ENCODE measurements at regions not wholly inside any gene's neighbourhood (a gene's known extent, or its start where the extent isn't known, plus 50 kb on each side); places are given as distances from the start of the nearest gene placed in this dataset.

- DNase-seq = no peak
- H3K9me3 ChIP-seq = no peaks in the 10 kb centered on the region
- no peaks in the 10 kb centered on the region for H3K36me3 ChIP-seq
- H3K4me1 ChIP-seq = no peaks in the 10 kb centered on the region
- H3K27ac ChIP-seq = no peak overlapping the region
- intact Hi-C loops (cut with DNase I; ENCODE audit: low total_unique reads) = no loop called here
- TF ChIP-seq CTCF (IDR thresholded peaks at IDR 0.05) = no peak
- H3K4me3 ChIP-seq = no peak overlapping the region
- no peaks in the 10 kb centered on the region for H3K27me3 ChIP-seq
Measured at GRCh38 chr11:98069861-98070260, 950.9 kb upstream of the CNTN5 start.

GRCh38 chr11:98090861-98091505, 929.8 kb upstream of the CNTN5 start:
- H3K4me3 ChIP-seq = no peak overlapping the region
- H3K9me3 ChIP-seq = no peaks in the 10 kb centered on the region
- no peaks in the 10 kb centered on the region for H3K4me1 ChIP-seq
- no peaks in the 10 kb centered on the region for H3K27me3 ChIP-seq
- TF ChIP-seq CTCF (IDR thresholded peaks at IDR 0.05) = no peak
- H3K27ac ChIP-seq = no peak overlapping the region
- no peaks in the 10 kb centered on the region for H3K36me3 ChIP-seq
- intact Hi-C loops (cut with DNase I; ENCODE audit: low total_unique reads) = no loop called here
- no peak for DNase-seq

- Histone ChIP-seq H3K27ac (no peak overlapping the region), H3K4me3 (no peak overlapping the region), H3K36me3 (no peaks in the 10 kb centered on the region), H3K27me3 (no peaks in the 10 kb centered on the region), H3K4me1 (no peaks in the 10 kb centered on the region), H3K9me3 (no peaks in the 10 kb centered on the region)
- intact Hi-C loops (cut with DNase I; ENCODE audit: low total_unique reads) = no loop called here
- no peak for TF ChIP-seq CTCF (IDR thresholded peaks at IDR 0.05)
- no peak for DNase-seq
Measured at GRCh38 chr11:98099371-98099770, 921.4 kb upstream of the CNTN5 start.

- Histone ChIP-seq H3K4me3 (no peak overlapping the region), H3K4me1 (no peaks in the 10 kb centered on the region), H3K9me3 (no peaks in the 10 kb centered on the region), H3K27ac (no peak overlapping the region), H3K27me3 (no peaks in the 10 kb centered on the region), H3K36me3 (no peaks in the 10 kb centered on the region)
- no peak for TF ChIP-seq CTCF (IDR thresholded peaks at IDR 0.05)
- intact Hi-C loops (cut with DNase I; ENCODE audit: low total_unique reads) = no loop called here
- DNase-seq = no peak
Measured at GRCh38 chr11:98100689-98101088, 920.1 kb upstream of the CNTN5 start.

GRCh38 chr11:98101329-98101728, 919.4 kb upstream of the CNTN5 start:
- no peak for TF ChIP-seq CTCF (IDR thresholded peaks at IDR 0.05)
- H3K4me3 ChIP-seq = no peak overlapping the region
- H3K27me3 ChIP-seq = no peaks in the 10 kb centered on the region
- no peaks in the 10 kb centered on the region for H3K4me1 ChIP-seq
- no peaks in the 10 kb centered on the region for H3K36me3 ChIP-seq
- intact Hi-C loops (cut with DNase I; ENCODE audit: low total_unique reads) = no loop called here
- H3K27ac ChIP-seq = no peak overlapping the region
- DNase-seq = no peak
- no peaks in the 10 kb centered on the region for H3K9me3 ChIP-seq

GRCh38 chr11:98104249-98104648, 916.5 kb upstream of the CNTN5 start:
- H3K27me3 ChIP-seq = no peaks in the 10 kb centered on the region
- H3K4me3 ChIP-seq = no peak overlapping the region
- no peaks in the 10 kb centered on the region for H3K9me3 ChIP-seq
- H3K4me1 ChIP-seq = no peaks in the 10 kb centered on the region
- intact Hi-C loops (cut with DNase I; ENCODE audit: low total_unique reads) = no loop called here
- H3K36me3 ChIP-seq = no peaks in the 10 kb centered on the region
- TF ChIP-seq CTCF (IDR thresholded peaks at IDR 0.05) = no peak
- no peak overlapping the region for H3K27ac ChIP-seq
- no peak for DNase-seq

Data from tibial artery (tissue), 4 donors.